H9 (cell line): ENCODE measurements at regions not wholly inside any gene's neighbourhood (a gene's known extent, or its start where the extent isn't known, plus 50 kb on each side); places are given as distances from the start of the nearest gene placed in this dataset.

Experiments used
- DNase-seq: peaks from one replicate; pipeline ENCODE4 v3.0.0-alpha.2; 2017
- H2AFZ ChIP-seq: one replicate; pipeline ENCODE4 v1.6.1; 2013; ENCODE audit warnings: mild to moderate bottlenecking, low read length, control low read depth, moderate library complexity
- H2AK5ac ChIP-seq: 2 replicates; pipeline ENCODE4 v1.6.1; 2013; ENCODE audit warnings: low read length, control low read depth, mixed read lengths; ENCODE audit not compliant: insufficient read length
- H2BK120ac ChIP-seq: one replicate; pipeline ENCODE4 v1.6.1; 2013; ENCODE audit warnings: low read depth, mild to moderate bottlenecking, low read length, control low read depth, inconsistent platforms; ENCODE audit not compliant: poor library complexity, severe bottlenecking
- H2BK12ac ChIP-seq: 2 replicates; pipeline ENCODE4 v1.6.1; 2013; ENCODE audit warnings: low read length, control low read depth, mixed read lengths, low read depth; ENCODE audit not compliant: insufficient read length
- H2BK15ac ChIP-seq: 2 replicates; pipeline ENCODE4 v1.6.1; 2013; ENCODE audit warnings: low read depth, low read length, control low read depth
- H2BK20ac ChIP-seq: one replicate; pipeline ENCODE4 v1.6.1; 2013; ENCODE audit warnings: low read depth, mild to moderate bottlenecking, low read length, control low read depth, inconsistent platforms; ENCODE audit not compliant: poor library complexity, severe bottlenecking
- H2BK5ac ChIP-seq: 2 replicates; pipeline ENCODE4 v1.6.1; 2013; ENCODE audit warnings: low read length, control low read depth, mixed read lengths; ENCODE audit not compliant: insufficient read length
- H3K14ac ChIP-seq: 2 replicates; pipeline ENCODE4 v1.6.1; 2013; ENCODE audit warnings: low read length, control low read depth; ENCODE audit not compliant: insufficient read depth
- H3K18ac ChIP-seq: 2 replicates; pipeline ENCODE4 v1.6.1; 2013; ENCODE audit warnings: low read depth, mild to moderate bottlenecking, mixed read lengths, low read length, control low read depth; ENCODE audit not compliant: insufficient read length
- H3K23ac ChIP-seq: 2 replicates; pipeline ENCODE4 v1.6.1; 2013; ENCODE audit warnings: low read length, control low read depth, mixed read lengths, low read depth; ENCODE audit not compliant: insufficient read length
- H3K23me2 ChIP-seq: 2 replicates; pipeline ENCODE4 v1.6.1; 2013; ENCODE audit warnings: low read depth, mild to moderate bottlenecking, mixed read lengths, low read length, control low read depth; ENCODE audit not compliant: insufficient read length, poor library complexity, severe bottlenecking
- H3K27ac ChIP-seq: 2 replicates; pipeline ENCODE4 v1.5.1; 2013; ENCODE audit warnings: low read length, control low read depth, mixed read lengths, low read depth; ENCODE audit not compliant: insufficient read length
- H3K27me3 ChIP-seq: 2 replicates; pipeline ENCODE4 v1.6.1; 2013; ENCODE audit warnings: low read length, control low read depth, inconsistent platforms; ENCODE audit not compliant: insufficient read depth
- H3K4ac ChIP-seq: 2 replicates; pipeline ENCODE4 v1.6.1; 2013; ENCODE audit warnings: low read depth, mild to moderate bottlenecking, control low read depth, inconsistent platforms, low read length, moderate library complexity
- H3K4me1 ChIP-seq: 2 replicates; pipeline ENCODE4 v1.6.1; 2013; ENCODE audit warnings: low read length, control low read depth, inconsistent platforms; ENCODE audit not compliant: insufficient read depth
- H3K4me2 ChIP-seq: 2 replicates; pipeline ENCODE4 v1.6.1; 2013; ENCODE audit warnings: low read length, control low read depth, mixed read lengths; ENCODE audit not compliant: insufficient read length, insufficient read depth
- H3K56ac ChIP-seq: 2 replicates; pipeline ENCODE4 v1.6.1; 2013; ENCODE audit warnings: low read depth, mild to moderate bottlenecking, mixed read lengths, low read length, control low read depth; ENCODE audit not compliant: insufficient read length
- H3K79me1 ChIP-seq: 2 replicates; pipeline ENCODE4 v1.6.1; 2013; ENCODE audit warnings: low read depth, mild to moderate bottlenecking, moderate library complexity, low read length, control low read depth, inconsistent platforms; ENCODE audit not compliant: insufficient read depth, poor library complexity, severe bottlenecking
- H3K79me2 ChIP-seq: 2 replicates; pipeline ENCODE4 v1.6.1; 2013; ENCODE audit warnings: low read length, control low read depth, inconsistent platforms; ENCODE audit not compliant: insufficient read depth
- H3K9ac ChIP-seq: 2 replicates; pipeline ENCODE4 v1.6.1; 2013; ENCODE audit warnings: low read length, control low read depth, mixed read lengths; ENCODE audit not compliant: insufficient read length; ENCODE audit errors: extremely low read depth
- H3K9me3 ChIP-seq: one replicate; pipeline ENCODE4 v1.6.1; 2013; ENCODE audit warnings: low read depth, low read length, inconsistent platforms; ENCODE audit not compliant: control insufficient read depth
- H3T11ph ChIP-seq: one replicate; pipeline ENCODE4 v1.6.1; 2013; ENCODE audit warnings: mild to moderate bottlenecking, low read length, control low read depth, inconsistent platforms
- H4K20me1 ChIP-seq: one replicate; pipeline ENCODE4 v1.6.1; 2013; ENCODE audit not compliant: control insufficient read depth, insufficient read length, insufficient read depth
- H4K5ac ChIP-seq: 2 replicates; pipeline ENCODE4 v1.6.1; 2013; ENCODE audit warnings: low read depth, mild to moderate bottlenecking, mixed read lengths, low read length, control low read depth; ENCODE audit not compliant: insufficient read length
- H4K8ac ChIP-seq: replicated peaks from 2 replicates; pipeline ENCODE4 v1.6.1; 2013; ENCODE audit warnings: low read length, control low read depth, mixed read lengths, low read depth; ENCODE audit not compliant: insufficient read length
- H4K91ac ChIP-seq: 2 replicates; pipeline ENCODE4 v1.6.1; 2013; ENCODE audit warnings: low read depth, mild to moderate bottlenecking, moderate library complexity, mixed read lengths, low read length, control low read depth; ENCODE audit not compliant: insufficient read length
- H3K27ac Mint-ChIP-seq, 3 experiments: 2 replicates in 2 of 3; 3 replicates in 1 of 3; pipeline ENCODE4 v1.8.0; 2020 to 2021; ENCODE audit warnings: mixed read lengths in 3 of 3, mild to moderate bottlenecking in 1 of 3, moderate library complexity in 1 of 3
- H3K27me3 Mint-ChIP-seq: 2 replicates; pipeline ENCODE4 v1.8.0; 2021; ENCODE audit warnings: low read depth, mild to moderate bottlenecking, moderate library complexity, mixed read lengths
- H3K36me3 Mint-ChIP-seq, 3 experiments: 2 replicates in 2 of 3; 3 replicates in 1 of 3; pipeline ENCODE4 v1.8.0; 2020 to 2021; ENCODE audit warnings: low read depth in 3 of 3, mixed read lengths in 3 of 3; ENCODE audit not compliant: insufficient read depth in 1 of 3
- H3K4me1 Mint-ChIP-seq, 2 experiments: 2 replicates each; pipeline ENCODE4 v1.8.0; 2020; ENCODE audit warnings: mixed read lengths in 2 of 2
- H3K4me3 Mint-ChIP-seq, 2 experiments: 2 replicates in 1 of 2; 3 replicates in 1 of 2; pipeline ENCODE4 v1.8.0; 2020 to 2021; ENCODE audit warnings: mild to moderate bottlenecking in 2 of 2, mixed read lengths in 2 of 2, moderate library complexity in 1 of 2
- H3K9me3 Mint-ChIP-seq, 2 experiments: 2 replicates in 1 of 2; 3 replicates in 1 of 2; pipeline ENCODE4 v1.8.0; 2020; ENCODE audit warnings: mild to moderate bottlenecking in 2 of 2, mixed read lengths in 2 of 2, moderate library complexity in 1 of 2
- TF ChIP-seq, protein P1 (sequence below): fragments of 200-600 bp; sonication (generic); conservative IDR thresholded peaks from 3 replicates; pipeline ENCODE4 v1.8.0; 2021; ENCODE audit warnings: antibody characterized with exemption, mild to moderate bottlenecking

DNA sequence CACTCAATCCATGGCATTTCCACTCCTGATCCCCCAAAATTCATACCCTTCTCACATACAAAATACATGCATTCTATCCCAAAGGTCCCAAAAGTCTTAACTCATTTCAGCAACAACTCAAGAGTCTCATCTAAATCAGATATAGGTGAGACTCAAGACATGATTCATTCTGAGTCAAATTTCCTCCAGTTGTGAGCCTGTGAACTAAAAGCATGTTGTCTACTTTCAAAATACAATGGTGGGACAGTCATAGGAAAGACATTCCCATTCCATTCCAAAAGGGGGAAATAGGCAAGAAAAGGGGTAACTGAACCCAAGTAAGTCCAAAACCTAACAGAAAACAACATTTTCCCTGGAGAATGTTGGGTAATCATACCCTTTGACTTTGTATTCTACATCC, 103.3 kb downstream of the C12orf75 start:
- no peak overlapping the region for H2BK120ac ChIP-seq
- no peak overlapping the region for H4K5ac ChIP-seq
- Mint-ChIP-seq H3K4me3 (no peak overlapping the region), H3K4me1 (peaks cover 18 to 19% of the 10 kb centered on the region in 2 experiments), H3K27me3 (no peaks in the 10 kb centered on the region), H3K36me3 (peaks cover 6 to 16% (median 6%) of the 10 kb centered on the region in 3 experiments; a peak in 5 of 7 replicates), H3K27ac (no peak overlapping the region), H3K9me3 (peaks cover 12 to 19% of the 10 kb centered on the region in 2 experiments)
- no peak overlapping the region for H3K23ac ChIP-seq
- H3K4ac ChIP-seq: no peak overlapping the region
- H3K9ac ChIP-seq: no peak overlapping the region
- H2BK15ac ChIP-seq: no peak overlapping the region
- H2AK5ac ChIP-seq: no peak overlapping the region
- no peaks in the 10 kb centered on the region for H4K20me1 ChIP-seq
- no peak overlapping the region for H2BK5ac ChIP-seq
- no peaks in the 10 kb centered on the region for H3K9me3 ChIP-seq
- TF ChIP-seq, protein P1, sequence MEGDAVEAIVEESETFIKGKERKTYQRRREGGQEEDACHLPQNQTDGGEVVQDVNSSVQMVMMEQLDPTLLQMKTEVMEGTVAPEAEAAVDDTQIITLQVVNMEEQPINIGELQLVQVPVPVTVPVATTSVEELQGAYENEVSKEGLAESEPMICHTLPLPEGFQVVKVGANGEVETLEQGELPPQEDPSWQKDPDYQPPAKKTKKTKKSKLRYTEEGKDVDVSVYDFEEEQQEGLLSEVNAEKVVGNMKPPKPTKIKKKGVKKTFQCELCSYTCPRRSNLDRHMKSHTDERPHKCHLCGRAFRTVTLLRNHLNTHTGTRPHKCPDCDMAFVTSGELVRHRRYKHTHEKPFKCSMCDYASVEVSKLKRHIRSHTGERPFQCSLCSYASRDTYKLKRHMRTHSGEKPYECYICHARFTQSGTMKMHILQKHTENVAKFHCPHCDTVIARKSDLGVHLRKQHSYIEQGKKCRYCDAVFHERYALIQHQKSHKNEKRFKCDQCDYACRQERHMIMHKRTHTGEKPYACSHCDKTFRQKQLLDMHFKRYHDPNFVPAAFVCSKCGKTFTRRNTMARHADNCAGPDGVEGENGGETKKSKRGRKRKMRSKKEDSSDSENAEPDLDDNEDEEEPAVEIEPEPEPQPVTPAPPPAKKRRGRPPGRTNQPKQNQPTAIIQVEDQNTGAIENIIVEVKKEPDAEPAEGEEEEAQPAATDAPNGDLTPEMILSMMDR: no peak
- no peak overlapping the region for H3K27ac ChIP-seq
- no peaks in the 10 kb centered on the region for H3K79me1 ChIP-seq
- no peak for DNase-seq
- no peaks in the 10 kb centered on the region for H3K27me3 ChIP-seq
- no peak overlapping the region for H3K56ac ChIP-seq
- no peak overlapping the region for H4K91ac ChIP-seq
- H3K14ac ChIP-seq: no peak overlapping the region
- H3K79me2 ChIP-seq: no peaks in the 10 kb centered on the region
- H3K4me2 ChIP-seq: no peak overlapping the region
- H3T11ph ChIP-seq: no peak overlapping the region
- H2AFZ ChIP-seq: no peak overlapping the region
- no peak overlapping the region for H4K8ac ChIP-seq
- no peaks in the 10 kb centered on the region for H3K4me1 ChIP-seq
- no peaks in the 10 kb centered on the region for H3K23me2 ChIP-seq
- H2BK12ac ChIP-seq: no peak overlapping the region
- H2BK20ac ChIP-seq: no peak overlapping the region
- no peak overlapping the region for H3K18ac ChIP-seq
